Activated naive CD4-positive, alpha-beta T cell treated with anti-CD3 and anti-CD28 coated beads, Interleukin-2, amount 50 U/mL, for 16 hours (primary cell): ENCODE measurements at regions not wholly inside any gene's neighbourhood (a gene's known extent, or its start where the extent isn't known, plus 50 kb on each side); places are given as distances from the start of the nearest gene placed in this dataset.

Source experiments
- DNase-seq: peaks from one replicate; pipeline ENCODE4 v3.0.0-alpha.2; 2020

GRCh38 chr5:66503203-66503789, 92.9 kb upstream of the MAST4 start:
- no peak for DNase-seq

- DNase-seq, result no peak
Measured at GRCh38 chr5:66507106-66507505, 89.1 kb upstream of the MAST4 start.

- no peak for DNase-seq
Measured at GRCh38 chr5:66511491-66511890, 84.7 kb upstream of the MAST4 start.

GRCh38 chr5:66513130-66513529, 83.1 kb upstream of the MAST4 start:
- no peak for DNase-seq

GRCh38 chr5:66515209-66515608, 81.0 kb upstream of the MAST4 start:
- no peak for DNase-seq

GRCh38 chr5:66516550-66516949, 79.6 kb upstream of the MAST4 start:
- DNase-seq, result no peak

- no peak for DNase-seq
Measured at GRCh38 chr5:66517351-66517750, 78.8 kb upstream of the MAST4 start.

- no peak for DNase-seq
Measured at GRCh38 chr5:66518052-66518451, 78.1 kb upstream of the MAST4 start.

GRCh38 chr5:66518753-66519152, 77.4 kb upstream of the MAST4 start:
- no peak for DNase-seq

- DNase-seq, result no peak
Measured at GRCh38 chr5:66519626-66520025, 76.6 kb upstream of the MAST4 start.

- no peak for DNase-seq
Measured at GRCh38 chr5:66520854-66521253, 75.3 kb upstream of the MAST4 start.

- DNase-seq, result no peak
Measured at GRCh38 chr5:66527478-66528035, 68.6 kb upstream of the MAST4 start.

GRCh38 chr5:66529182-66529581, 67.0 kb upstream of the MAST4 start:
- no peak for DNase-seq

GRCh38 chr5:66529704-66530103, 66.5 kb upstream of the MAST4 start:
- DNase-seq, result no peak

GRCh38 chr5:66538126-66538525, 58.1 kb upstream of the MAST4 start:
- no peak for DNase-seq

- DNase-seq, result no peak
Measured at GRCh38 chr5:66538531-66538930, 57.7 kb upstream of the MAST4 start.

GRCh38 chr5:66540078-66540477, 56.1 kb upstream of the MAST4 start:
- no peak for DNase-seq

- DNase-seq, result no peak
Measured at GRCh38 chr5:66542711-66543110, 53.5 kb upstream of the MAST4 start.
